A549 (cell line): ENCODE measurements at regions not wholly inside any gene's neighbourhood (a gene's known extent, or its start where the extent isn't known, plus 50 kb on each side); places are given as distances from the start of the nearest gene placed in this dataset.

Source experiments
- ATAC-seq, 2 experiments: fragments of 200-7000 bp in 1 of 2; fragments of >200 bp in 1 of 2; cut with Nextera tagmentation in 1 of 2; cut with Tn5 transposase in 1 of 2; 3 replicates each; pipeline versions ENCODE4 v1.8.0 to v1.9.1; 2018 to 2020; ENCODE audit warnings: mild to moderate bottlenecking in 1 of 2, moderate library complexity in 1 of 2
- CTCF ChIA-PET: fragments of 300-600 bp; sonication (Branson Sonifier 250); formaldehyde crosslinking; extraction: SDS; loops from one replicate; lab custom pipeline; 2021; ENCODE audit warnings: antibody characterized with exemption, inconsistent platforms; lab: Yijun Ruan, JAX
- POLR2A ChIA-PET: fragments of 350-600 bp; formaldehyde crosslinking; extraction: SDS; loops from one replicate; lab custom pipeline; 2021; ENCODE audit warnings: antibody characterized with exemption, inconsistent platforms; lab: Yijun Ruan, JAX
- DNase-seq, 2 experiments: peaks; one replicate each; pipeline versions ENCODE4 v3.0.0 to v3.0.0-alpha.2; 2011 to 2016; ENCODE audit warnings: low read depth in 1 of 2, low spot score in 1 of 2
- FAIRE-seq: peaks from 2 replicates; lab custom pipeline; 2011; peaks lifted over from hg19 to GRCh38; lab: Jason Lieb, UNC
- H3K27ac ChIP-seq, 2 experiments: fragments of >200 bp; sonication (Bioruptor Twin); formaldehyde crosslinking; 3 replicates each; pipeline ENCODE4 v1.5.1; 2016 to 2017
- H3K4me1 ChIP-seq: fragments of >200 bp; sonication (Bioruptor Twin); formaldehyde crosslinking; 3 replicates; pipeline ENCODE4 v1.6.1; 2016
- H3K4me2 ChIP-seq: fragments of >200 bp; sonication (Bioruptor Twin); formaldehyde crosslinking; 3 replicates; pipeline ENCODE4 v1.6.1; 2016
- H3K4me3 ChIP-seq: fragments of >200 bp; sonication (Bioruptor Twin); formaldehyde crosslinking; 3 replicates; pipeline ENCODE4 v1.5.1; 2016
- H3K9me3 ChIP-seq: fragments of >200 bp; sonication (Bioruptor Twin); formaldehyde crosslinking; 3 replicates; pipeline ENCODE4 v1.6.1; 2016
- BHLHE40 ChIP-seq: IDR thresholded peaks from 2 replicates; pipeline ENCODE4 v1.6.1; 2012; ENCODE audit warnings: low read depth, low read length, inconsistent platforms
- FOXS1 ChIP-seq: fragments of 250-450 bp; sonication (Bioruptor Pico); IDR thresholded peaks from 2 replicates; pipeline ENCODE4 v1.5.0; 2020; ENCODE audit warnings: mild to moderate bottlenecking, moderate library complexity
- GATA3 ChIP-seq: IDR thresholded peaks from 2 replicates; pipeline ENCODE4 v1.6.1; 2012; ENCODE audit warnings: borderline replicate concordance
- HEYL ChIP-seq: fragments of 250-450 bp; sonication (Bioruptor Pico); IDR thresholded peaks from 2 replicates; pipeline ENCODE4 v1.8.0; 2021; ENCODE audit warnings: mild to moderate bottlenecking, moderate library complexity
- HOXA7 ChIP-seq: fragments of 250-450 bp; sonication (Bioruptor Pico); IDR thresholded peaks from 2 replicates; pipeline ENCODE4 v1.5.0; 2020; ENCODE audit warnings: mild to moderate bottlenecking, moderate library complexity
- HOXB13 ChIP-seq: fragments of 250-450 bp; sonication (Bioruptor Pico); IDR thresholded peaks from 2 replicates; pipeline ENCODE4 v1.5.0; 2020; ENCODE audit warnings: low read depth, mild to moderate bottlenecking, moderate library complexity
- KDM5A ChIP-seq: fragments of 200-600 bp; sonication (generic); IDR thresholded peaks from 2 replicates; pipeline ENCODE4 v1.6.1; 2016; ENCODE audit warnings: antibody characterized with exemption, mild to moderate bottlenecking
- NFE2L2 ChIP-seq: fragments of 150-350 bp; conservative IDR thresholded peaks from 2 replicates; pipeline ENCODE4 v1.6.1; 2014; ENCODE audit warnings: low read length
- POLR2A ChIP-seq: IDR thresholded peaks from 2 replicates; pipeline ENCODE4 v1.6.1; 2012; ENCODE audit warnings: mild to moderate bottlenecking, low read length
- SMC3 ChIP-seq: fragments of >200 bp; sonication (Bioruptor Twin); formaldehyde crosslinking; IDR thresholded peaks from 3 replicates; pipeline ENCODE4 v1.6.1; 2018; ENCODE audit warnings: inconsistent platforms
- WGBS: methylation state at CpG from one replicate; pipeline ENCODE4 v1.1.6; 2017; ENCODE audit errors: missing lambda C conversion rate; 5-methylcytosine and 5-hydroxymethylcytosine counted together
- small RNA-seq, 6 experiments: library from RNA; depleted of rRNA; stranded (forward); fragments of <200 nt; gene quantifications; one replicate each; pipeline ENCODE3, GENCODE V24; 2012

DNA sequence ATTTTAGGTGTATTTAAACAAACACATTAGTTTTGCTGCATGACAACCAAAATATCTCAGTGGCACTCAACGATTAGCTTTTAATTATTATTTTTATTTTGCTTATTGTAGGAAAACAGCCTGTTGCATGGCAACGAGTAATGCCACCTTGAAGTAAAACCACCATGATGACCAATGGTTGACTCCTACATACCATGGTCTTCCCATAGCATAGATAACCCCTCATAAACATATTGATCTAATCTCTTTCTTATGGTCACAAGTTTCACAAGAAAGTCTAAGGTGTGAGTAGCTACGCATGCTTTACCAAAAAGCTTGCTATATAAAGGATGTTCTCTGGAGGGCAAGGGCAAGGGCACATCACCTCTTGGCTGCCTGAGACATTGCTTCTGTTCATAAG, 61.5 kb upstream of the PTBP2 start:
- ATAC-seq = no peak
- Histone ChIP-seq H3K4me1 (no peaks in the 10 kb centered on the region), H3K4me2 (no peak overlapping the region), H3K4me3 (no peak overlapping the region), H3K9me3 (no peaks in the 10 kb centered on the region), H3K27ac (no peak overlapping the region)
- WGBS = 29% methylated on average over 3 of the region's 3 CpGs
- no peak for TF ChIP-seq GATA3
- no peak for DNase-seq
- POLR2A ChIA-PET = no interaction called here
- CTCF ChIA-PET = no interaction called here
- FAIRE-seq = no peak

DNA sequence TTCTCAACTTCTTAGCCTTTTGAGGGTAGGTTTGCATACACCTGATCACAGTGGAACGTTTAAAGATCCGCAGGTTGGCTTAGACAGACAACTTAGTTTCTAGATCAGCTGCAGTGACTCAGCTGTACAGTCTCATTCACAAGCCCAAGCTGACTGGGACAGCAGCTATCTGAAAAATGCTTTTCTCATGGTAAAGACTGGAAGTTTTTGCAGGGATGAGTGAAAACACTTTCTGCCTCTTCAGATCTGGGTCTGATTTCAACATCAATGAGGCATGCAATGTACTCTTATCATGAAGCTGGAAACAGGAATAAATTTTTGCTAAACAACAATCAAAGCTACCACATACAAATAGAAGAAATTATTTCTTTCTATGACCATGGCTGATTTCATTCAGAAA, 61.1 kb upstream of the PTBP2 start:
- Histone ChIP-seq H3K4me1 (no peaks in the 10 kb centered on the region), H3K27ac (no peak overlapping the region), H3K4me2 (no peak overlapping the region), H3K9me3 (no peaks in the 10 kb centered on the region), H3K4me3 (no peak overlapping the region)
- WGBS = 21% methylated on average over 2 of the region's 2 CpGs
- POLR2A ChIA-PET = no interaction called here
- FAIRE-seq = no peak
- ATAC-seq = no peak
- CTCF ChIA-PET = no interaction called here
- no peak for DNase-seq
- TF ChIP-seq HOXA7 (no peak), FOXS1 (no peak), HEYL (CRISPR knock-in tag) (no peak), KDM5A (no peak), HOXB13 (CRISPR knock-in tag) (no peak), SMC3 (no peak), BHLHE40 (no peak), NFE2L2 (no peak), POLR2A (no peak)
- TF ChIP-seq, all 56 proteins: peak for 0

Small RNAs in the stretch of these regions (small RNA-seq; reads per million reads assigned to genes)
- gene RNU1-130P = 0 reads per million in 6 experiments
